GM04503 (cell line): ENCODE measurements at regions not wholly inside any gene's neighbourhood (a gene's known extent, or its start where the extent isn't known, plus 50 kb on each side); places are given as distances from the start of the nearest gene placed in this dataset.
"Not testable (repeated sequence)": the region's sequence is repeated elsewhere in the genome, so short reads cannot be mapped to it uniquely, and the experiment has no call there.

ENCODE experiments used
- DNase-seq: peaks from one replicate; pipeline ENCODE4 v3.0.0-alpha.2; 2012; ENCODE audit warnings: low read depth

- no peak for DNase-seq
Measured at GRCh38 chr5:162624110-162624509, 556.5 kb downstream of the GABRG2 start.

GRCh38 chr5:162637481-162637880 lies 569.9 kb downstream of the GABRG2 start:
- no peak for DNase-seq

- no peak for DNase-seq
Measured at GRCh38 chr5:162638849-162639248, 571.3 kb downstream of the GABRG2 start.

GRCh38 chr5:162641142-162641813 lies 573.7 kb downstream of the GABRG2 start:
- no peak for DNase-seq

GRCh38 chr5:162654661-162655405 lies 587.3 kb downstream of the GABRG2 start:
- no peak for DNase-seq

GRCh38 chr5:162657076-162657475 lies 589.5 kb downstream of the GABRG2 start:
- DNase-seq = no peak

- no peak for DNase-seq
Measured at GRCh38 chr5:162664846-162665245, 597.3 kb downstream of the GABRG2 start.

- DNase-seq = no peak
Measured at GRCh38 chr5:162668926-162669325, 601.4 kb downstream of the GABRG2 start.

GRCh38 chr5:162672061-162672460 lies 604.5 kb downstream of the GABRG2 start:
- DNase-seq = no peak

- DNase-seq = no peak
Measured at GRCh38 chr5:162683284-162683683, 615.7 kb downstream of the GABRG2 start.

GRCh38 chr5:162684145-162684544 lies 616.6 kb downstream of the GABRG2 start:
- DNase-seq = no peak

- no peak for DNase-seq
Measured at GRCh38 chr5:162685302-162685701, 617.7 kb downstream of the GABRG2 start.

GRCh38 chr5:162696272-162696671 lies 628.7 kb downstream of the GABRG2 start:
- DNase-seq = not testable (repeated sequence)

GRCh38 chr5:162699361-162699760 lies 631.8 kb downstream of the GABRG2 start:
- no peak for DNase-seq

GRCh38 chr5:162703914-162704313 lies 636.3 kb downstream of the GABRG2 start:
- DNase-seq = no peak

GRCh38 chr5:162711244-162711643 lies 643.7 kb downstream of the GABRG2 start:
- no peak for DNase-seq

GRCh38 chr5:162719720-162720119 lies 652.1 kb downstream of the GABRG2 start:
- DNase-seq = no peak

GRCh38 chr5:162721125-162721524 lies 653.6 kb downstream of the GABRG2 start:
- DNase-seq = no peak

- DNase-seq = no peak
Measured at GRCh38 chr5:162752612-162753011, 684.8 kb upstream of the CCNG1 start.

GRCh38 chr5:162762119-162762518 lies 675.3 kb upstream of the CCNG1 start:
- no peak for DNase-seq

GRCh38 chr5:162769019-162769418 lies 668.4 kb upstream of the CCNG1 start:
- no peak for DNase-seq

GRCh38 chr5:162785673-162786072 lies 651.7 kb upstream of the CCNG1 start:
- no peak for DNase-seq

GRCh38 chr5:162786234-162786633 lies 651.2 kb upstream of the CCNG1 start:
- no peak for DNase-seq

GRCh38 chr5:162796507-162796906 lies 640.9 kb upstream of the CCNG1 start:
- DNase-seq = no peak
